IPS-NIHi7 (cell line): ENCODE measurements at regions not wholly inside any gene's neighbourhood (a gene's known extent, or its start where the extent isn't known, plus 50 kb on each side); places are given as distances from the start of the nearest gene placed in this dataset.

Experiments used
- DNase-seq: peaks from one replicate; pipeline ENCODE4 v3.0.0; 2012; ENCODE audit warnings: mixed read lengths; ENCODE audit errors: extremely low spot score

DNA sequence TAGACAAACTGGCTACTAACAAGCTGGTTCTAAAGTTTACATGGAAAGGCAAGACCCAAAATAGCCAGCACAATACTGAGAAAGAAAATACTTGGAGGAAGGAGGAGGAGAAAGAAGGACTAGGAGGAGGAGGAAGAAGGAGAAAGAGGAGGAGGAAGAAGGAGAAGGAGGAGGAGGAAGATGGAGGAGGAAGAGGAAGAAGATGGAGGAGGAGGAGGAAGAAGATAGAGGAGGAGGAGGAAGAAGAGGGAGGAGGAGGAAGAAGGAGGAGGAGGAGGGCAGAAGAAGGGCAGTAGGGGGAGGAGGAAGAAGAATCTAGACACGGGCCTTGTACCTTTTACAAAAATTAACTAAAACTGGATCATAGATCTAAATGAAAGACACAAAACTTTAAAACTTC, 92.6 kb downstream of the METTL4 start:
- no peak for DNase-seq

DNA sequence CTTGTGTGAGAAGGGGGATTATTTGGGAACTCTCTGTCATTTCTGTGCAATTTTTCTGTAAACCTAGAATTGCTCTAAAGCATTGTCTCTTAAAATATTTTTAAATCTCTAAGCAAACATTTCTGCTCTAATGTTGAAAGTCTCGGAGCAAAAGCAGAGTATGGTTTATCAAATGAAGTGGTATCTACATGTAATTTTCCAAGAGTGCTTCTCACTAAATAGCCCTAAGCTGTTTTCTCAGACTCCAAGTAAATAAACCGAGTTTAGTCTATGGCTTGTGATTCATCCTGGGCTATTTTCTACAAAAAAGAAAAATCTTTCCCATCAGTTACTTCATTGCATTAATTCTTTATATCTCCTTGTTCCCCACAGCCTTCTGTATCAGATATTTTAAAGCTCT, 90.8 kb downstream of the METTL4 start:
- DNase-seq: no peak

DNA sequence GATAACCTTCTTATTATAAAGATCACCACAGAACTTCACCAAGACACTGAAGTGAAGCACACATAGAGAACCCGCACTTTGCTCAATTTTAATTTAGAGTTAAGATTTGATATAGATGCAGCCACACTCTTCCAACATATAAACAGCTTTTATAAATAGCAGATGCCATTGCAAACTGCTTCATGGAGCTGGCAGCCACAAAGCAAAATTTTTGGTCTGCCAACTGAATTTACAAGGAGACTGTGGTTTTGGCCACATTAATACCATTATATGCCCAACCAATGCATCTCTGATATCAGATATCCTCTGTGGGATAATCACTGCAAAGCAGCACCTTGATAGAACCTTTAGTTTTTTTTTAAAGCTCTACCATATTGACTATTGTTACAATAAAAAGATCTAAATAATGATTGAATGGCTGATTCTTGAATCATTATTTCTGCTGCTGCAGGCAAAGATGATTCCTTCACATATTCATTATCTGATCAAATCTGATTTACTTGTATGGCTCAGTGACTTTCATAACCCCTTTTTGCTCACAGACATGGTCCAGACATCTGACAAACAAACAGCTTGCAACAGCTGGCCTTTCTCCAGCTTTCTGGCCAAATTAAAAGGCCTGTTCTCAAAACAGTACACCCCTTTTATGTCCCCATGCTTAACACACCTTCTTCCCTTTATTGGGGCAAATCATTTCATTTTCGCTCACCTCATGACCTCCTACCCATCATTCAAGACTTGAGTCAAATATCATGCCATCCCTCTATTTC, 88.4 kb downstream of the METTL4 start:
- no peak for DNase-seq

DNA sequence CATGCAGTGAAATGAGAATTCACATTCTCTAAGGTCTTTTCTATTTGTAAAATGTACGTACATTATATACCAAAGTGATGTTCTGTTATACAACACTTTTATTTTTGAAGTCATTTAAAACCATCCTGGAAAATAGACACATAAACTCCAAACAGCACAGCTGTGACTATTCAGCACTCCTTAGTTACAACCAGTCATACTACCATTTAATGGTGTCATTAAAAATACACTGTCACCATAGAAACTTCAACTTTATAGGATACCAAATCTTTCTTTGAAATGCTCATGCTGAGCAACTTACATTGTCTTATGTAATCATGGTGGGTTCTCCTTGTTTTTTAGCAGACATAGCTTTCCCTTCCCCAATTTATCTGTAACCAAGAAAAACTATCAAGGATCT, 85.3 kb downstream of the METTL4 start:
- DNase-seq: no peak

DNA sequence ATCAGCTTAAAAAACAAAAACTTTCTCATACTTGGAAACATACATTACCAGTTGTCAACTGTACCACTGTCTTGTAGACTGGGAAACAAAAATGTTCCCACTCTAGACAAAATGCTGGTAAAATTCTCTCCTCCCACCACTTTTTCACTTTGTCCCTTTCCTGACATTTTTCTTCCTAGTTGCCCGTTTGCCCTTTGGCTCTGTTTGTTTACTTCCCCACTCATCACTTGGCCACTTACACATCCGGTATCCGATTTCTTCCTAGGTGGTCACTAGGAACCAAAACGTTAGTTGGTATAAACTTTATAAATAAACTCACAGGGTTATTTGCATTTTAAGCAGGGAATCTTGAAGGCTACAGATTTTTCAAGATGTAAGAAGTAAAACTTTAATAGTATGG, 84.9 kb downstream of the METTL4 start:
- no peak for DNase-seq
